Activated naive CD8-positive, alpha-beta T cell treated with anti-CD3 and anti-CD28 coated beads, Interleukin-2, amount 10 ng/mL, durations not matched to agents 7 days and 5 days (primary cell): ENCODE measurements at regions not wholly inside any gene's neighbourhood (a gene's known extent, or its start where the extent isn't known, plus 50 kb on each side); places are given as distances from the start of the nearest gene placed in this dataset.

Source experiments
- ATAC-seq: fragments of 150-1000 bp; cut with Tn5 transposase; one replicate; pipeline ENCODE4 v1.10.0; 2021; ENCODE audit warnings: low read depth, moderate library complexity
- POLR2A ChIA-PET: fragments of 350-600 bp; sonication (Branson Sonifier 250); formaldehyde crosslinking; loops from one replicate; lab custom pipeline; 2021; ENCODE audit warnings: antibody characterized with exemption; lab: Charles Lee
- DNase-seq: peaks from one replicate; pipeline ENCODE4 v3.0.0; 2021
- H3K27ac Mint-ChIP-seq: one replicate; pipeline ENCODE4 v1.8.0; 2022; ENCODE audit warnings: mild to moderate bottlenecking, mixed read lengths
- H3K27me3 Mint-ChIP-seq: one replicate; pipeline ENCODE4 v1.8.0; 2022; ENCODE audit warnings: mild to moderate bottlenecking, moderate library complexity, mixed read lengths
- H3K36me3 Mint-ChIP-seq: one replicate; pipeline ENCODE4 v1.8.0; 2021; ENCODE audit warnings: mild to moderate bottlenecking, mixed read lengths
- H3K4me1 Mint-ChIP-seq: one replicate; pipeline ENCODE4 v1.8.0; 2021; ENCODE audit warnings: mixed read lengths
- H3K4me3 Mint-ChIP-seq: one replicate; pipeline ENCODE4 v1.8.0; 2022; ENCODE audit warnings: mild to moderate bottlenecking, moderate library complexity, mixed read lengths
- H3K9me3 Mint-ChIP-seq: one replicate; pipeline ENCODE4 v1.8.0; 2021; ENCODE audit warnings: mixed read lengths

DNA sequence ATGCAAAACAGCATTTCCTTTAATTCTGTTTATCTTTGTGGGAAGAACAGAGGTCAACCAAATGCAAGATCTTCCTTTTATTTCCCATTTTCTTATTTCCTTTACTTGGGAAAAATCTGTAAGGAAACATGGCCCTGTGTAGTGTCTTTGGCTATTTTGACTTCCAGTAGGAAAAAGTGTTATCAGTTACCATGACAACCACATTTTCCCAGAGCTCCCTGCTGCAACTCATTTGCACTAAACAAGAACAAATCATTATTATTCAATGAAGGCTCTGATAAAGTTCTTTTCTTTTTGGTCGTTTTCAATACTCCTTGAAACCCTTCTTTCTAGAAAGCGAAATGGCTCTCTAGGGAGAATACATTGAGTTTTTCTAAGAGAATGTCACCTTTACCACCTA, 117.2 kb upstream of the DDX53 start:
- Mint-ChIP-seq H3K27ac (no peak overlapping the region), H3K4me1 (no peaks in the 10 kb centered on the region), H3K4me3 (no peak overlapping the region), H3K27me3 (no peaks in the 10 kb centered on the region), H3K36me3 (no peaks in the 10 kb centered on the region), H3K9me3 (no peaks in the 10 kb centered on the region)
- POLR2A ChIA-PET, result no interaction called here
- DNase-seq (no peak), ATAC-seq (no peak)

DNA sequence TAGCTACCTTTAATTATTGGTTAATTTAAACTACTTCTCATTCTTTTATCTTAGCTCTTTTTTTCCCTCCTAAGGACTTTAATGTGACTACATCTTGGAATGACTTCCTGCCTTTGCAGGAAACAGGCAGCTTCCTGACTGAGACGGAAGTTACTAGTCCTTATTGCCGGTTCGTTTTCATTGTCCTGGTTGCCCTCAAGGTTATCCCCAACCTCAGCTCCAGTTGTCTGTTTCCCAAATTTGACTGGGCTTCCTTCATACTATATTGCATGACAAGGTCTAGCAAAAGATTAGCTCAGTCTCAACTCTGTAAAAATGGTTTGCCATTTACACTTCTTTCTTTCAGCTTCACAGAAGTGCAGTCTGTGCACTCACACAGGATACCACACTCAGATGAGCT, 109.9 kb upstream of the DDX53 start:
- DNase-seq (no peak), ATAC-seq (no peak)
- H3K9me3 Mint-ChIP-seq, result no peaks in the 10 kb centered on the region
- no peaks in the 10 kb centered on the region for H3K36me3 Mint-ChIP-seq
- no peak overlapping the region for H3K27ac Mint-ChIP-seq
- POLR2A ChIA-PET, result no interaction called here
- no peaks in the 10 kb centered on the region for H3K4me1 Mint-ChIP-seq
- H3K4me3 Mint-ChIP-seq, result no peak overlapping the region
- H3K27me3 Mint-ChIP-seq, result peaks cover 2% of the 10 kb centered on the region

DNA sequence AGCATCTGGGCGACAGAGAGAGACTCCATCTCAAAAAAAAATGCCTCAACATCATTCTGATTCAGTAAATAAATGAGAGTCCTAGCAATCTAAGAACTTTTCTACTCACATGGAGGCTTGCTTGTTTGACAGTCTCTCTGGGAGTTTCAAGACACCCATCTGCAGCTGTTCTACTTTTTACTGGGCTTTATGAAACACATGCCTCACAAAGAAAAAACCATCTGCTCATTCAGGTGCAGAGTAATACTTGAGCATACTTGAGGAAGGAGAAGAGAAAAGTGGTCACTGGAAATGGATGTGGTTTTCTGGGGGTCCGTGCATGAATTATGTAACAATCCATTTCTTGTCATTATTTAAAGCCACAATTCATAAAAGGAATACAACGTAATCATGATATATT, 87.1 kb upstream of the DDX53 start:
- H3K36me3 Mint-ChIP-seq, result no peaks in the 10 kb centered on the region
- ATAC-seq, result no peak
- H3K27me3 Mint-ChIP-seq, result no peaks in the 10 kb centered on the region
- H3K9me3 Mint-ChIP-seq, result no peaks in the 10 kb centered on the region
- H3K4me1 Mint-ChIP-seq, result no peaks in the 10 kb centered on the region
- no peak for DNase-seq
- H3K4me3 Mint-ChIP-seq, result no peak overlapping the region
- POLR2A ChIA-PET, result no interaction called here
- no peak overlapping the region for H3K27ac Mint-ChIP-seq

DNA sequence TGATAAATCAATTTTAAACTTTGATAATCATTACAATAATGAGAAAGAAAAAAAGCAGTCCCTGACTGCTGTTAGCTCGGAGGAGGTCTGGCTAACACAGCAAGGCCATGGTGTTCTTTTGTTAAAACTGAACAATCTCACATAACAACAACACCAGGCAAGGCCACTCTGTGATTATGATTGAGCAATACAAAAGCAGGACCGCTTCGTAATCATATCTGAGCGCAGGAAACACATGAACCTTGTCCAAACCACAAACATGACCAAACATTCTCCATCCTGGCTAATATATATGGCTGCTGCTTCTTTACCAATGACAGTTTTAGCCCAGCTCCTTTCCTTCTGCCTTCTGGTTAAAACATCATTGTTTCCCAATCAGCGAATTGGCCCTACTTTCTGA, 76.8 kb upstream of the DDX53 start:
- Mint-ChIP-seq H3K4me3 (no peak overlapping the region), H3K4me1 (no peaks in the 10 kb centered on the region), H3K27me3 (peaks cover 3% of the 10 kb centered on the region), H3K9me3 (no peaks in the 10 kb centered on the region), H3K27ac (no peak overlapping the region), H3K36me3 (no peaks in the 10 kb centered on the region)
- POLR2A ChIA-PET, result no interaction called here
- ATAC-seq (no peak), DNase-seq (no peak)

DNA sequence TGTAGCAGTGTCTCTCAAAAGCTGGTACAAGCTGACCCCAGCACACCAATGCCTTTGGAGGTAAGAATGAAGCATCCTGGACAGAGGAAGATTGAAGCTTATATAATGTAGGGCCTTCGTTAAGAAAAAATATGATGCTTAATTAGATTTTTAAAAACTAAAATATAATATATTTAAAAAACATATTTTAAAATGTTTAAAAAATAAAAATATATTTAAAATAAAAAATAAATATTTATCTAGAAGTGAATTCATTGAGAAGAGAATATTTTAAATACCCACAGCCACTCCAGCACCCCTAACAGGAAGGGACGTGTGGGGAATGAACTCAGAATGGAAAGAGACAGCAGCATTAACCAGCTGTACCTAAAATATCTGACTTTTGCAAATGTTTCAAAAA, 65.1 kb upstream of the DDX53 start:
- POLR2A ChIA-PET, result no interaction called here
- Mint-ChIP-seq H3K4me1 (no peaks in the 10 kb centered on the region), H3K27me3 (peaks cover 3% of the 10 kb centered on the region), H3K36me3 (no peaks in the 10 kb centered on the region), H3K9me3 (no peaks in the 10 kb centered on the region), H3K4me3 (no peak overlapping the region), H3K27ac (no peak overlapping the region)
- DNase-seq (no peak), ATAC-seq (no peak)

DNA sequence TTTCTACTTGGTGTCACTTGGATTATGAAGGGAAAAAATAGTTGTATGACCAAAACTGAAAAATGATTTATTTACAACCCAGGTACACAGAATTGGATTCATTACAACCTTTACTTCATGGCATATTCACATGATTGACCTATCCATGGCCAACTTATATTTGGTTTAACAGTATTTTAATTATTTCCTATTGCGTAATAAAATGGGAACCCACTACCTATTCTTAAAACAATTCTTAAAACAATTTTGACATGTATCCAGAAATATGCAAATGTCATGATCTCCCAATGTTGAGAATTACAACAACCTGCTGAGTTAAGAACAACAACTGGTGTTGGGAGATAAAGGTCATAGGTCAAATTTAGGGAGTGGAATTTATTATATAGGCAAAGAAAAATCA, 54.8 kb upstream of the DDX53 start:
- ATAC-seq (no peak), DNase-seq (no peak)
- Mint-ChIP-seq H3K36me3 (no peaks in the 10 kb centered on the region), H3K9me3 (no peaks in the 10 kb centered on the region), H3K27ac (no peak overlapping the region), H3K27me3 (no peaks in the 10 kb centered on the region), H3K4me1 (no peaks in the 10 kb centered on the region), H3K4me3 (no peak overlapping the region)
- POLR2A ChIA-PET, result no interaction called here
